OCI-LY1 (cell line): ENCODE measurements at regions not wholly inside any gene's neighbourhood (a gene's known extent, or its start where the extent isn't known, plus 50 kb on each side); places are given as distances from the start of the nearest gene placed in this dataset.

Experiments used
- H2AFZ ChIP-seq: fragments of 200-600 bp; sonication (generic), shearing (Covaris generic); 2 replicates; pipeline ENCODE4 v1.6.0; 2014; ENCODE audit warnings: antibody characterized with exemption, mild to moderate bottlenecking, low read length
- H3F3A ChIP-seq: fragments of 200-600 bp; sonication (generic), shearing (Covaris generic); 2 replicates; pipeline ENCODE4 v1.6.0; 2014; ENCODE audit warnings: mild to moderate bottlenecking, antibody characterized with exemption, low read length, moderate library complexity; ENCODE audit not compliant: insufficient read depth
- H3K27ac ChIP-seq: fragments of 200-600 bp; sonication (generic); 2 replicates; pipeline ENCODE4 v1.5.1; 2014; ENCODE audit warnings: low read length, mixed run types, mild to moderate bottlenecking, low read depth; ENCODE audit not compliant: poor library complexity, severe bottlenecking
- H3K27me3 ChIP-seq: fragments of 200-600 bp; sonication (generic); 2 replicates; pipeline ENCODE4 v1.6.0; 2014; ENCODE audit warnings: antibody characterized with exemption, mild to moderate bottlenecking, low read length, moderate library complexity; ENCODE audit not compliant: insufficient read depth
- H3K36me3 ChIP-seq: fragments of 200-600 bp; sonication (generic); 2 replicates; pipeline ENCODE4 v1.6.1; 2014; ENCODE audit warnings: mild to moderate bottlenecking, antibody characterized with exemption, low read length, moderate library complexity, mixed read lengths; ENCODE audit not compliant: insufficient read depth
- H3K4me1 ChIP-seq: fragments of 200-600 bp; sonication (generic); 2 replicates; pipeline ENCODE4 v1.5.1; 2014; ENCODE audit warnings: mild to moderate bottlenecking, low read length, moderate library complexity; ENCODE audit not compliant: insufficient read depth, severe bottlenecking
- H3K4me2 ChIP-seq: fragments of 200-600 bp; sonication (generic), shearing (Covaris generic); 2 replicates; pipeline ENCODE4 v1.6.1; 2014; ENCODE audit warnings: low read length
- H3K4me3 ChIP-seq: fragments of 200-600 bp; sonication (generic); 2 replicates; pipeline ENCODE4 v1.5.1; 2014; ENCODE audit warnings: low read length, low read depth, mild to moderate bottlenecking, mixed read lengths; ENCODE audit not compliant: poor library complexity, severe bottlenecking
- H3K79me2 ChIP-seq: fragments of 200-600 bp; shearing (Covaris generic); 2 replicates; pipeline ENCODE4 v1.6.1; 2016; ENCODE audit warnings: mixed run types, low read length, mixed read lengths; ENCODE audit not compliant: insufficient read depth
- H3K9ac ChIP-seq: fragments of 200-600 bp; sonication (generic), shearing (Covaris generic); 2 replicates; pipeline ENCODE4 v1.6.1; 2014; ENCODE audit warnings: mild to moderate bottlenecking, low read length, mixed read lengths
- H3K9me2 ChIP-seq: fragments of 200-600 bp; sonication (generic), shearing (Covaris generic); 2 replicates; pipeline ENCODE4 v1.6.1; 2014; ENCODE audit warnings: low read depth, mild to moderate bottlenecking, low read length, mixed read lengths
- H3K9me3 ChIP-seq: fragments of 200-600 bp; shearing (Covaris generic); 2 replicates; pipeline ENCODE4 v1.6.1; 2014; ENCODE audit warnings: low read length, mixed read lengths
- H4K20me1 ChIP-seq: fragments of 200-600 bp; sonication (generic), shearing (Covaris generic); 2 replicates; pipeline ENCODE4 v1.6.0; 2016; ENCODE audit warnings: mild to moderate bottlenecking, low read length; ENCODE audit not compliant: insufficient read depth
- CTCF ChIP-seq: fragments of 200-600 bp; sonication (generic), shearing (Covaris generic); IDR thresholded peaks from 2 replicates; pipeline ENCODE4 v1.5.1; 2017; ENCODE audit warnings: mild to moderate bottlenecking, antibody characterized with exemption, low read length, moderate library complexity, mixed read lengths
- EZH2 ChIP-seq: fragments of 200-600 bp; sonication (generic), shearing (Covaris generic); IDR thresholded peaks from 2 replicates; pipeline ENCODE4 v1.8.0; 2017; ENCODE audit warnings: borderline replicate concordance, mixed run types, mild to moderate bottlenecking, antibody characterized with exemption, low read length, moderate library complexity, mixed read lengths

- H3F3A ChIP-seq, result no peaks in the 10 kb centered on the region
- H3K79me2 ChIP-seq, result no peaks in the 10 kb centered on the region
- H3K27ac ChIP-seq, result no peak overlapping the region
- H3K4me2 ChIP-seq, result no peak overlapping the region
- H3K27me3 ChIP-seq, result no peaks in the 10 kb centered on the region
- no peak overlapping the region for H3K4me3 ChIP-seq
- no peaks in the 10 kb centered on the region for H3K4me1 ChIP-seq
- TF ChIP-seq CTCF (no peak), EZH2 (no peak)
- H3K9ac ChIP-seq, result no peak overlapping the region
- no peak overlapping the region for H2AFZ ChIP-seq
- H4K20me1 ChIP-seq, result no peaks in the 10 kb centered on the region
- no peaks in the 10 kb centered on the region for H3K9me2 ChIP-seq
- H3K9me3 ChIP-seq, result no peaks in the 10 kb centered on the region
- no peaks in the 10 kb centered on the region for H3K36me3 ChIP-seq
Observed at GRCh38 chr1:36729289-36729688, 246.6 kb upstream of the CSF3R start.

- no peak overlapping the region for H3K9ac ChIP-seq
- no peaks in the 10 kb centered on the region for H3K4me1 ChIP-seq
- H3K36me3 ChIP-seq, result no peaks in the 10 kb centered on the region
- TF ChIP-seq EZH2 (no peak), CTCF (no peak)
- H3K4me2 ChIP-seq, result no peak overlapping the region
- no peak overlapping the region for H3K4me3 ChIP-seq
- H3K9me3 ChIP-seq, result no peaks in the 10 kb centered on the region
- H3K9me2 ChIP-seq, result no peaks in the 10 kb centered on the region
- no peak overlapping the region for H2AFZ ChIP-seq
- no peaks in the 10 kb centered on the region for H4K20me1 ChIP-seq
- no peaks in the 10 kb centered on the region for H3K79me2 ChIP-seq
- no peak overlapping the region for H3K27ac ChIP-seq
- H3F3A ChIP-seq, result no peaks in the 10 kb centered on the region
- H3K27me3 ChIP-seq, result no peaks in the 10 kb centered on the region
Observed at GRCh38 chr1:36728846-36729245, 246.1 kb upstream of the CSF3R start.

- Histone ChIP-seq H4K20me1 (no peaks in the 10 kb centered on the region), H3K27me3 (no peaks in the 10 kb centered on the region), H3K9me3 (no peaks in the 10 kb centered on the region), H2AFZ (no peak overlapping the region), H3K27ac (no peak overlapping the region), H3F3A (no peaks in the 10 kb centered on the region), H3K36me3 (no peaks in the 10 kb centered on the region), H3K9me2 (no peaks in the 10 kb centered on the region), H3K9ac (no peak overlapping the region), H3K4me3 (no peak overlapping the region), H3K4me1 (no peaks in the 10 kb centered on the region), H3K4me2 (no peak overlapping the region), H3K79me2 (no peaks in the 10 kb centered on the region)
- TF ChIP-seq CTCF, result no peak
- TF ChIP-seq EZH2, result no peak
Observed at GRCh38 chr1:36728051-36728450, 245.3 kb upstream of the CSF3R start.
